A549 (cell line): ENCODE measurements at regions not wholly inside any gene's neighbourhood (a gene's known extent, or its start where the extent isn't known, plus 50 kb on each side); places are given as distances from the start of the nearest gene placed in this dataset.

Source experiments
- ATAC-seq, 2 experiments: fragments of 200-7000 bp in 1 of 2; fragments of >200 bp in 1 of 2; cut with Nextera tagmentation in 1 of 2; cut with Tn5 transposase in 1 of 2; 3 replicates each; pipeline versions ENCODE4 v1.8.0 to v1.9.1; 2018 to 2020; ENCODE audit warnings: mild to moderate bottlenecking in 1 of 2, moderate library complexity in 1 of 2
- CTCF ChIA-PET: fragments of 300-600 bp; sonication (Branson Sonifier 250); formaldehyde crosslinking; extraction: SDS; loops from one replicate; lab custom pipeline; 2021; ENCODE audit warnings: antibody characterized with exemption, inconsistent platforms; lab: Yijun Ruan, JAX
- POLR2A ChIA-PET: fragments of 350-600 bp; formaldehyde crosslinking; extraction: SDS; loops from one replicate; lab custom pipeline; 2021; ENCODE audit warnings: antibody characterized with exemption, inconsistent platforms; lab: Yijun Ruan, JAX
- DNase-seq, 2 experiments: peaks; one replicate each; pipeline versions ENCODE4 v3.0.0 to v3.0.0-alpha.2; 2011 to 2016; ENCODE audit warnings: low read depth in 1 of 2, low spot score in 1 of 2
- FAIRE-seq: peaks from 2 replicates; lab custom pipeline; 2011; peaks lifted over from hg19 to GRCh38; lab: Jason Lieb, UNC
- H3K27ac ChIP-seq, 2 experiments: fragments of >200 bp; sonication (Bioruptor Twin); formaldehyde crosslinking; 3 replicates each; pipeline ENCODE4 v1.5.1; 2016 to 2017
- H3K4me1 ChIP-seq: fragments of >200 bp; sonication (Bioruptor Twin); formaldehyde crosslinking; 3 replicates; pipeline ENCODE4 v1.6.1; 2016
- H3K4me2 ChIP-seq: fragments of >200 bp; sonication (Bioruptor Twin); formaldehyde crosslinking; 3 replicates; pipeline ENCODE4 v1.6.1; 2016
- H3K4me3 ChIP-seq: fragments of >200 bp; sonication (Bioruptor Twin); formaldehyde crosslinking; 3 replicates; pipeline ENCODE4 v1.5.1; 2016
- H3K9me3 ChIP-seq: fragments of >200 bp; sonication (Bioruptor Twin); formaldehyde crosslinking; 3 replicates; pipeline ENCODE4 v1.6.1; 2016
- BHLHE40 ChIP-seq: IDR thresholded peaks from 2 replicates; pipeline ENCODE4 v1.6.1; 2012; ENCODE audit warnings: low read depth, low read length, inconsistent platforms
- CBX2 ChIP-seq: fragments of 200-600 bp; sonication (generic); IDR thresholded peaks from 2 replicates; pipeline ENCODE4 v1.6.1; 2016; ENCODE audit warnings: low read depth, mild to moderate bottlenecking, borderline replicate concordance
- CEBPB ChIP-seq, 2 experiments: fragments of >200 bp in 1 of 2; sonication (Bioruptor Twin) in 1 of 2; formaldehyde crosslinking in 1 of 2; IDR thresholded peaks; 2 replicates each; pipeline ENCODE4 v1.6.1; 2012 to 2016
- CHD4 ChIP-seq: fragments of 200-600 bp; sonication (generic); IDR thresholded peaks from 2 replicates; pipeline ENCODE4 v1.6.1; 2016; ENCODE audit warnings: antibody characterized with exemption, mild to moderate bottlenecking, borderline replicate concordance
- E2F6 ChIP-seq: IDR thresholded peaks from 2 replicates; pipeline ENCODE4 v1.6.1; 2012; ENCODE audit warnings: low read depth, borderline replicate concordance
- EHF ChIP-seq: fragments of 250-450 bp; sonication (Bioruptor Pico); IDR thresholded peaks from 2 replicates; pipeline ENCODE4 v1.5.0; 2020; ENCODE audit warnings: mild to moderate bottlenecking
- ELK1 ChIP-seq: fragments of 150-350 bp; IDR thresholded peaks from 2 replicates; pipeline ENCODE4 v1.6.1; 2014; ENCODE audit warnings: low read depth, mild to moderate bottlenecking, low read length
- FOSL2 ChIP-seq, 2 experiments: fragments of 450-650 bp in 1 of 2; fragments of >200 bp in 1 of 2; sonication (Bioruptor Twin) in 1 of 2; formaldehyde crosslinking; IDR thresholded peaks; 2 replicates each; pipeline versions ENCODE4 v1.5.0 to v1.6.1; 2016 to 2020; ENCODE audit warnings: mild to moderate bottlenecking in 1 of 2, moderate library complexity in 1 of 2
- HDAC2 ChIP-seq: fragments of 200-600 bp; sonication (generic); IDR thresholded peaks from 2 replicates; pipeline ENCODE4 v1.6.1; 2016
- HEYL ChIP-seq: fragments of 250-450 bp; sonication (Bioruptor Pico); IDR thresholded peaks from 2 replicates; pipeline ENCODE4 v1.8.0; 2021; ENCODE audit warnings: mild to moderate bottlenecking, moderate library complexity
- HOXA7 ChIP-seq: fragments of 250-450 bp; sonication (Bioruptor Pico); IDR thresholded peaks from 2 replicates; pipeline ENCODE4 v1.5.0; 2020; ENCODE audit warnings: mild to moderate bottlenecking, moderate library complexity
- HOXB13 ChIP-seq: fragments of 250-450 bp; sonication (Bioruptor Pico); IDR thresholded peaks from 2 replicates; pipeline ENCODE4 v1.5.0; 2020; ENCODE audit warnings: low read depth, mild to moderate bottlenecking, moderate library complexity
- HOXB5 ChIP-seq: fragments of 250-450 bp; sonication (Bioruptor Pico); IDR thresholded peaks from 2 replicates; pipeline ENCODE4 v1.5.0; 2020; ENCODE audit warnings: mild to moderate bottlenecking, moderate library complexity
- JUN ChIP-seq, 2 experiments: fragments of >200 bp; sonication (Bioruptor Twin); formaldehyde crosslinking; IDR thresholded peaks; 2 replicates in 1 of 2; 3 replicates in 1 of 2; pipeline ENCODE4 v1.6.1; 2016 to 2017
- JUNB ChIP-seq: fragments of >200 bp; sonication (Bioruptor Twin); formaldehyde crosslinking; IDR thresholded peaks from 2 replicates; pipeline ENCODE4 v1.6.1; 2016
- KDM5A ChIP-seq: fragments of 200-600 bp; sonication (generic); IDR thresholded peaks from 2 replicates; pipeline ENCODE4 v1.6.1; 2016; ENCODE audit warnings: antibody characterized with exemption, mild to moderate bottlenecking
- MAX ChIP-seq: IDR thresholded peaks from 2 replicates; pipeline ENCODE4 v1.6.1; 2012
- MAZ ChIP-seq: fragments of 150-350 bp; IDR thresholded peaks from 2 replicates; pipeline ENCODE4 v1.6.1; 2014; ENCODE audit warnings: antibody characterized with exemption, low read depth, low read length, borderline replicate concordance
- MYC ChIP-seq: IDR thresholded peaks from 2 replicates; pipeline ENCODE4 v1.6.1; 2012; ENCODE audit warnings: mild to moderate bottlenecking, inconsistent platforms, low read length, improper control_type of control experiment, borderline replicate concordance
- NFE2L2 ChIP-seq: fragments of 150-350 bp; conservative IDR thresholded peaks from 2 replicates; pipeline ENCODE4 v1.6.1; 2014; ENCODE audit warnings: low read length
- POLR2AphosphoS2 ChIP-seq: conservative IDR thresholded peaks from 2 replicates; pipeline ENCODE4 v1.6.1; 2012; ENCODE audit warnings: low read length, improper control_type of control experiment, inconsistent platforms
- RAD21 ChIP-seq, 2 experiments: fragments of >200 bp in 1 of 2; sonication (Bioruptor Twin) in 1 of 2; formaldehyde crosslinking in 1 of 2; IDR thresholded peaks in 1 of 2; conservative IDR thresholded peaks in 1 of 2; 2 replicates in 1 of 2; 3 replicates in 1 of 2; pipeline ENCODE4 v1.6.1; 2012 to 2018; ENCODE audit warnings: inconsistent platforms in 1 of 2
- RCOR1 ChIP-seq: fragments of 150-350 bp; IDR thresholded peaks from 2 replicates; pipeline ENCODE4 v1.6.1; 2014; ENCODE audit warnings: antibody characterized with exemption, low read length, low read depth
- TP53 ChIP-seq: fragments of 250-450 bp; sonication (Bioruptor Pico); IDR thresholded peaks from 2 replicates; pipeline ENCODE4 v1.5.0; 2021; ENCODE audit warnings: mild to moderate bottlenecking, moderate library complexity
- ZC3H11A ChIP-seq: fragments of 450-650 bp; IDR thresholded peaks from 2 replicates; pipeline ENCODE4 v1.6.1; 2014; ENCODE audit warnings: antibody characterized with exemption, mild to moderate bottlenecking
- ZFP36 ChIP-seq: fragments of 450-650 bp; IDR thresholded peaks from 2 replicates; pipeline ENCODE4 v1.6.1; 2014; ENCODE audit warnings: borderline replicate concordance; ENCODE audit not compliant: partially characterized antibody
- WGBS: methylation state at CpG from one replicate; pipeline ENCODE4 v1.1.6; 2017; ENCODE audit errors: missing lambda C conversion rate; 5-methylcytosine and 5-hydroxymethylcytosine counted together

DNA sequence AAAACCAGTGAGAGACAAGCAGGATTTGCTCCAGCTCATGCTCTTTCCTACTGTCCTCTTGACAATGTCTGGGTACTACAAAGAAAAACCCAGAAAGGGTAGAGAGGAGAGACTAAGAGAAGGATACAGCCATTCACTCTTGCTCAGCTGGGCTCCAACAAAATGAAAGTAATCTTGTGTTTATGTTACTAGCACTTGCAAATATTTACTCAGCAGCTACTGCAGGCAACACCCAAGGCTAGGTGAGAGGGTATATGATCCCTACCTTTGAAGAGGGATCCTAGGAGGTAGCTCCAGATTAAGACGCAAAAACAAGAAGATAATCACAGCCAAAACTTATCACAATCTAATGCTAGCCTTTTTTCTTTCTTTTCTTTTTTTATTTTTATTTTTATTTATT lies 329.6 kb upstream of the ACVR2A start:
- Histone ChIP-seq H3K27ac (no peak overlapping the region), H3K4me2 (no peak overlapping the region), H3K4me3 (no peak overlapping the region), H3K4me1 (no peaks in the 10 kb centered on the region), H3K9me3 (no peaks in the 10 kb centered on the region)
- ChIA-PET CTCF (no interaction called here), POLR2A (no interaction called here)
- 30% methylated on average over 1 of the region's 1 CpG for WGBS
- FAIRE-seq (no peak), DNase-seq (no peak), ATAC-seq (no peak)
- TF ChIP-seq FOSL2 (IDR thresholded peaks at IDR 0.05) (no peak), FOSL2 (CRISPR knock-in tag; IDR thresholded peaks at IDR 0.05) (no peak)

DNA sequence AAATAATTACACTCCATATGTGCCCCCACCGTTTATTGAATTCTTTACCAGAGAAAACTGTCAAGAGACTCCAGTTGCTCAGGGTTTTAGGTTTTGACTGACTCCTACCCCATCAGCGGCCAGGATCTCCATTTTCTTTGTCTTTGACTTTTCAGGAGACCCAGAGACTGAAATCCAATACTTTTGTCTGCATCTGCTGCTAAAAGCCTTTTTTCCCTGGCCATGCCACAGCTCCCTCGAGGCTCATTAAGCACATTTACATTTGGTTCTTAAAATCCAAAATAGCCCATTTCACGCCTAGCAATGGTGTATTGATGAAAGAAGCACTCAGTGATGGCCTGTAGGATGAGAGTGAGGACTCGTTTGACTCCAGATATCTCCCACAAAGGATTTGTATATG lies 332.6 kb upstream of the ACVR2A start:
- CTCF ChIA-PET, result interaction anchor here (0.6 kb wide), 1 partner anchor 14 kb away, joined by 3 read pairs; no protein-coding TSS in a partner anchor

GRCh38 chr2:147511491-147511948 lies 333.3 kb upstream of the ACVR2A start:
- Histone ChIP-seq H3K4me1 (no peaks in the 10 kb centered on the region), H3K9me3 (no peaks in the 10 kb centered on the region), H3K4me3 (no peak overlapping the region), H3K27ac (no peak overlapping the region), H3K4me2 (no peak overlapping the region)
- 5% methylated on average over 6 of the region's 6 CpGs for WGBS
- no peak for TF ChIP-seq HEYL (CRISPR knock-in tag)
- no peak for TF ChIP-seq NFE2L2
- TF ChIP-seq MAX, result no peak
- no peak for TF ChIP-seq JUNB
- TF ChIP-seq JUN (IDR thresholded peaks at IDR 0.05), result no peak
- TF ChIP-seq E2F6, result no peak
- no peak for TF ChIP-seq BHLHE40
- no peak for TF ChIP-seq CEBPB (IDR thresholded peaks at IDR 0.05)
- no peak for TF ChIP-seq HDAC2
- no peak for TF ChIP-seq KDM5A
- no peak for TF ChIP-seq CHD4
- ATAC-seq (no peak), FAIRE-seq (no peak), DNase-seq (no peak)
- CTCF ChIA-PET, result no interaction called here
- POLR2A ChIA-PET, result no interaction called here

More for the DNA sequence above, 332.6 kb upstream of the ACVR2A start:
- no peak for ATAC-seq
- DNase-seq, result no peak
- H3K9me3 ChIP-seq, result no peaks in the 10 kb centered on the region
- TF ChIP-seq POLR2AphosphoS2 (no peak), KDM5A (no peak), ELK1 (no peak), HOXB13 (no peak), ZFP36 (no peak), RAD21 (conservative IDR thresholded peaks at IDR 0.05 in 1 of 2, IDR thresholded peaks at IDR 0.05 in 1 of 2) (no peak), CBX2 (no peak), EHF (CRISPR knock-in tag) (no peak), JUNB (no peak), ZC3H11A (no peak), HOXA7 (CRISPR knock-in tag) (no peak), MAX (no peak), MYC (no peak), MAZ (no peak), TP53 (CRISPR knock-in tag) (no peak), RCOR1 (no peak), HOXB5 (CRISPR knock-in tag) (no peak)
- TF ChIP-seq, all 56 proteins: peak for 0
- H3K4me3 ChIP-seq, result no peak overlapping the region
- H3K4me1 ChIP-seq, result no peaks in the 10 kb centered on the region
- FAIRE-seq, result no peak
- 2% methylated on average over 5 of the region's 5 CpGs for WGBS
- H3K27ac ChIP-seq, result no peak overlapping the region
- no peak overlapping the region for H3K4me2 ChIP-seq
- POLR2A ChIA-PET, result no interaction called here
